Gastroesophageal sphincter (tissue), 4 donors: ENCODE measurements at regions not wholly inside any gene's neighbourhood (a gene's known extent, or its start where the extent isn't known, plus 50 kb on each side); places are given as distances from the start of the nearest gene placed in this dataset.

Experiments used
- ATAC-seq: fragments of 150-250 bp; one replicate; pipeline ENCODE4 v1.9.1; 2016; ENCODE audit warnings: mild to moderate bottlenecking, moderate library complexity
- H3K27ac ChIP-seq, 4 donors: fragments of 200-600 bp; sonication (generic) in 3 of 4; 1 replicate in 3 of 4; 2 replicates in 1 of 4; pipeline ENCODE4 v1.5.1; 2016 to 2019
- H3K27me3 ChIP-seq: fragments of 200-600 bp; sonication (generic); one replicate; pipeline ENCODE4 v1.5.1; 2019
- H3K36me3 ChIP-seq, 2 donors: fragments of 200-600 bp; sonication (generic); one replicate each; pipeline ENCODE4 v1.5.1; 2019; ENCODE audit warnings: control low read depth in 1 of 2
- H3K4me1 ChIP-seq, 3 donors: fragments of 200-600 bp; sonication (generic); 1 replicate in 2 of 3; 2 replicates in 1 of 3; pipeline ENCODE4 v1.5.1; 2016 to 2019; ENCODE audit warnings: control low read depth in 2 of 3
- H3K4me3 ChIP-seq, 2 donors: fragments of 200-600 bp; sonication (generic); one replicate each; pipeline ENCODE4 v1.5.1; 2019; ENCODE audit warnings: mild to moderate bottlenecking in 1 of 2, moderate library complexity in 1 of 2
- H3K9me3 ChIP-seq, 3 donors: fragments of 200-600 bp; sonication (generic); one replicate each; pipeline ENCODE4 v1.5.1; 2017 to 2019; ENCODE audit warnings: control low read depth in 2 of 3
- CTCF ChIP-seq, 4 experiments: fragments of 200-600 bp in 2 of 4; fragments of 450-650 bp in 2 of 4; sonication (generic) in 1 of 4; IDR thresholded peaks; one replicate each; pipeline ENCODE4 v1.5.1; 2017 to 2019; ENCODE audit warnings: antibody characterized with exemption in 4 of 4, mild to moderate bottlenecking in 2 of 4, moderate library complexity in 2 of 4
- EP300 ChIP-seq: sonication (generic); formaldehyde crosslinking; IDR thresholded peaks from one replicate; pipeline ENCODE4 v1.6.1; 2017; ENCODE audit warnings: antibody characterized with exemption, mild to moderate bottlenecking
- POLR2A ChIP-seq, 2 donors: fragments of 450-650 bp; IDR thresholded peaks; one replicate each; pipeline ENCODE4 v1.6.1; 2017; ENCODE audit warnings: antibody characterized with exemption in 2 of 2, mild to moderate bottlenecking in 2 of 2, moderate library complexity in 1 of 2
- POLR2AphosphoS5 ChIP-seq: sonication (generic); formaldehyde crosslinking; IDR thresholded peaks from one replicate; pipeline ENCODE4 v1.6.1; 2017; ENCODE audit warnings: antibody characterized with exemption
- WGBS, 2 donors: methylation state at CpG; one replicate each; pipeline ENCODE4 v1.1.5; 2018; ENCODE audit warnings: low coverage in 1 of 2; 5-methylcytosine and 5-hydroxymethylcytosine counted together

- Histone ChIP-seq H3K4me3 (no peak overlapping the region), H3K9me3 (no peaks in the 10 kb centered on the region), H3K4me1 (peaks cover 0 to 12% (median 0%) of the 10 kb centered on the region in 3 donors), H3K27ac (no peak overlapping the region), H3K36me3 (no peaks in the 10 kb centered on the region), H3K27me3 (no peaks in the 10 kb centered on the region)
- no peak for TF ChIP-seq POLR2A (IDR thresholded peaks at IDR 0.05)
- no peak for TF ChIP-seq EP300
- no peak for TF ChIP-seq CTCF (IDR thresholded peaks at IDR 0.05)
- TF ChIP-seq POLR2AphosphoS5 = no peak
- no peak for ATAC-seq
- 87 to 96% methylated on average over 3 to 7 of the region's 13 CpGs for WGBS, 2 donors
These were observed 50.8 kb upstream of the POFUT2 start for GRCh38 chr21:45338311-45339017.

- Histone ChIP-seq H3K4me3 (no peak overlapping the region), H3K27me3 (no peaks in the 10 kb centered on the region), H3K36me3 (no peaks in the 10 kb centered on the region), H3K9me3 (no peaks in the 10 kb centered on the region), H3K27ac (no peak overlapping the region), H3K4me1 (peaks cover 0 to 6% (median 0%) of the 10 kb centered on the region in 3 donors)
- ATAC-seq = no peak
- 43 to 70% methylated on average over 13 to 19 of the region's 19 CpGs for WGBS, 2 donors
- TF ChIP-seq EP300 (no peak), POLR2A (IDR thresholded peaks at IDR 0.05) (no peak), POLR2AphosphoS5 (no peak), CTCF (IDR thresholded peaks at IDR 0.05) (no peak)
These were observed 52.0 kb upstream of the POFUT2 start for GRCh38 chr21:45339421-45340402.

- TF ChIP-seq POLR2A (IDR thresholded peaks at IDR 0.05) (no peak), EP300 (no peak), CTCF (IDR thresholded peaks at IDR 0.05) (no peak), POLR2AphosphoS5 (no peak)
- H3K9me3 ChIP-seq = no peaks in the 10 kb centered on the region
- H3K4me1 ChIP-seq = peaks cover 0 to 4% (median 0%) of the 10 kb centered on the region in 3 donors
- H3K4me3 ChIP-seq = no peak overlapping the region
- no peaks in the 10 kb centered on the region for H3K36me3 ChIP-seq
- no peaks in the 10 kb centered on the region for H3K27me3 ChIP-seq
- no peak overlapping the region for H3K27ac ChIP-seq
- 80 to 86% methylated on average over 5 to 8 of the region's 8 CpGs for WGBS, 2 donors
- ATAC-seq = no peak
These were observed 52.8 kb upstream of the POFUT2 start for GRCh38 chr21:45340515-45340914.

GRCh38 chr21:45341261-45341660 is 53.6 kb upstream of the POFUT2 start:
- H3K4me3 ChIP-seq = no peak overlapping the region
- peaks cover 0 to 4% (median 0%) of the 10 kb centered on the region in 3 donors for H3K4me1 ChIP-seq
- no peaks in the 10 kb centered on the region for H3K9me3 ChIP-seq
- H3K36me3 ChIP-seq = no peaks in the 10 kb centered on the region
- WGBS, 2 donors = 90% methylated on average over 5 of the region's 8 CpGs; no CpG with 5 or more reads in 1 of the 2 donors
- TF ChIP-seq CTCF (IDR thresholded peaks at IDR 0.05) (no peak), POLR2A (IDR thresholded peaks at IDR 0.05) (no peak), POLR2AphosphoS5 (no peak), EP300 (no peak)
- H3K27ac ChIP-seq = no peak overlapping the region
- H3K27me3 ChIP-seq = no peaks in the 10 kb centered on the region
- ATAC-seq = no peak
